Loucy (cell line): ENCODE measurements at regions not wholly inside any gene's neighbourhood (a gene's known extent, or its start where the extent isn't known, plus 50 kb on each side); places are given as distances from the start of the nearest gene placed in this dataset.

Experiments
- CTCF ChIP-seq: fragments of 200-600 bp; sonication (generic); conservative IDR thresholded peaks from 2 replicates; pipeline ENCODE4 v1.5.1; 2014; ENCODE audit warnings: mild to moderate bottlenecking, antibody characterized with exemption, low read length
- EZH2phosphoT487 ChIP-seq: fragments of 200-600 bp; IDR thresholded peaks from 2 replicates; pipeline ENCODE4 v1.6.1; 2018; ENCODE audit warnings: antibody characterized with exemption, mild to moderate bottlenecking, moderate library complexity, borderline replicate concordance

GRCh38 chr3:35183927-35184675 lies 455.2 kb upstream of the ARPP21 start:
- no peak for TF ChIP-seq CTCF
- no peak for TF ChIP-seq EZH2phosphoT487
